GM23248 (cell line): ENCODE measurements at regions not wholly inside any gene's neighbourhood (a gene's known extent, or its start where the extent isn't known, plus 50 kb on each side); places are given as distances from the start of the nearest gene placed in this dataset.

Experiments used
- EZH2 ChIP-seq: fragments of 200-600 bp; sonication (generic); IDR thresholded peaks from 2 replicates; pipeline ENCODE4 v1.6.1; 2018; ENCODE audit warnings: antibody characterized with exemption, mild to moderate bottlenecking; ENCODE audit not compliant: insufficient read depth, poor library complexity, severe bottlenecking
- EZH2phosphoT487 ChIP-seq: fragments of 200-600 bp; sonication (generic); IDR thresholded peaks from 2 replicates; pipeline ENCODE4 v1.6.1; 2018; ENCODE audit warnings: antibody characterized with exemption, moderate library complexity, mild to moderate bottlenecking, low read depth; ENCODE audit not compliant: insufficient read depth

DNA sequence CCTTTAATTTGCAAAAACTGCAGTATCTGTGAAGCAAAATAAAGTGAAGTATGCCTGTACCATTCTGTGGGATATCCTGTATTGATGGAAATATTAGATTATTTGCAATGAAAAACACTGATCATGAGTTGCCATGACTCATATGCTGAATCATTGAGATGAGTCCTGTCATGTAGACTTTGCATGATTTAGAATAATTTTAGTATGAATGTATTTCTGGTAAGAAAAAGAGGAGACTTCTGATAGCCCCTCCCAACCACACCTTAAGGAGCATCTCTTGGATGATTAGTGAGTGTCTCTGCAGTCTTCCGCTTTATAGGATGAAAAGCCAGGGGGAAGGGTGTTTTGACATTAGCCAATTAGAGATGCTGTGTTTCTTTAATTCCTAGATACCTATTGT, 55.2 kb upstream of the PTGS2 start:
- no peak for TF ChIP-seq EZH2phosphoT487
- no peak for TF ChIP-seq EZH2
